ENCODE measurements at regions not wholly inside any gene's neighbourhood (a gene's known extent, or its start where the extent isn't known, plus 50 kb on each side); places are given as distances from the start of the nearest gene placed in this dataset.

- ChIA-PET CTCF (no interaction called here), POLR2A (no interaction called here)
These were observed 102.9 kb downstream of the C9orf152 start for GRCh38 chr9:110105107-110105506.

- ChIA-PET POLR2A (no interaction called here), CTCF (no interaction called here)
These were observed 101.3 kb downstream of the C9orf152 start for GRCh38 chr9:110106661-110107060.

DNA sequence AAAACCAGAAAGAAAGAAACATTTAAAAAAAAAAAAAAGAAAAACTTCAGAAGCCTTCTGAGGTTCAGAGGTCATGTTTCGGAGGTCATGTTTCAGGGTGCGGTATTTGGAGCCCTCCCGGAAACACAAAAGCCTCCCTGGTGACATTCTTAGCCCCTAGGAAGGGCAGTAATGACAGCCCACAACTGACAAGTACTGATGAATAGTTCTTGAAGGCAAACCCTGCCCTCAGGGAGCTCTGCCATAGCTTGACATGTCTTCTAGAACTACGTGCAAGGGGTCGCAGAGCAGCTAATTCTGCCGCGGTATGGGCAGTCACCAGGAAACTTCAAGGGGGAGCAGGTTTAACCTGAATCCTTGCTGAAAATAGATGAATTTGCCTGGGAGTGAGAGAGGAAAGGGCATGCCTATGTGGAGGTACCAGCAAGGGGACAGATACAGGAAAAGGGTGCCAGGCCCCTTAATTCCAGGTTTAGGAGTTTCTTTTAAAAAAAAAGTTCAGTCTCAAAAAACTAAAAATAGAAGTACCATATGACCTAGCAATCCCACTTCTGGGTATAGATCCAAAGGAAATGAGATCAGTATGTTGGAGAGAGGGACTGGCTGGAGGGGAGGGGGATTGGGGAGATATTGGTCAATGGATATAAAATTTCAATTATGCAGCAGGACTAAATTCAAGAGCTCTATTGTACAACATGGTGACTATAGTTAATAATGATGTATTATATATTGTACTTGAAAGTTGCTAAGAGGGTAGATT lies 98.4 kb downstream of the C9orf152 start:
- ChIA-PET CTCF (interaction anchor here (0.6 kb wide), 1 partner anchor 74 kb away, joined by 3 read pairs; no protein-coding TSS in a partner anchor), POLR2A (no interaction called here)

- CTCF ChIA-PET = no interaction called here
- POLR2A ChIA-PET = no interaction called here
These were observed 97.8 kb downstream of the C9orf152 start for GRCh38 chr9:110110154-110110553.

DNA sequence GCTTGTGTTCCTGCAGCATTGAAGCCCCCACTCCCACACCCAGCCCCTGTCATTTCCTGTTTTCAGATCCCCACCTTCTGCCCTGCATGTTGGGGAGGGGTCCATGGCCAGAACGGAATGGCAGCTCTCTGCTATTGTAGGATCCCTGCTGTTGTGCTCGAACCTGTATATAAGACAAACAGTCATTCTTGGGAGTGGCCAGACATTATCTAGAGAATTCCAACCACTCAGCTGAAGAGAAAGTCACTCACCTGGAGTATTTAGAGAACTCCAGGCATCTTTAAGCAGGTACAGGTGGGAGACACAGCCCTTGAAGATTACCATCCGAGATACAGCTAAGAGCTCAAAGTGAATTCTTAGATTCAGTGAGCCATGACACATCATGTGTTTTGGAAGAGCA lies 96.1 kb downstream of the C9orf152 start:
- ChIA-PET POLR2A (no interaction called here), CTCF (interaction anchor here (1.5 kb wide), 1 partner anchor 54 kb away, joined by 3 read pairs; no protein-coding TSS in a partner anchor)

GRCh38 chr9:110112792-110113191 lies 95.2 kb downstream of the C9orf152 start:
- POLR2A ChIA-PET = no interaction called here
- CTCF ChIA-PET = interaction anchor here (1.5 kb wide), 1 partner anchor 55 kb away, joined by 3 read pairs; no protein-coding TSS in a partner anchor

DNA sequence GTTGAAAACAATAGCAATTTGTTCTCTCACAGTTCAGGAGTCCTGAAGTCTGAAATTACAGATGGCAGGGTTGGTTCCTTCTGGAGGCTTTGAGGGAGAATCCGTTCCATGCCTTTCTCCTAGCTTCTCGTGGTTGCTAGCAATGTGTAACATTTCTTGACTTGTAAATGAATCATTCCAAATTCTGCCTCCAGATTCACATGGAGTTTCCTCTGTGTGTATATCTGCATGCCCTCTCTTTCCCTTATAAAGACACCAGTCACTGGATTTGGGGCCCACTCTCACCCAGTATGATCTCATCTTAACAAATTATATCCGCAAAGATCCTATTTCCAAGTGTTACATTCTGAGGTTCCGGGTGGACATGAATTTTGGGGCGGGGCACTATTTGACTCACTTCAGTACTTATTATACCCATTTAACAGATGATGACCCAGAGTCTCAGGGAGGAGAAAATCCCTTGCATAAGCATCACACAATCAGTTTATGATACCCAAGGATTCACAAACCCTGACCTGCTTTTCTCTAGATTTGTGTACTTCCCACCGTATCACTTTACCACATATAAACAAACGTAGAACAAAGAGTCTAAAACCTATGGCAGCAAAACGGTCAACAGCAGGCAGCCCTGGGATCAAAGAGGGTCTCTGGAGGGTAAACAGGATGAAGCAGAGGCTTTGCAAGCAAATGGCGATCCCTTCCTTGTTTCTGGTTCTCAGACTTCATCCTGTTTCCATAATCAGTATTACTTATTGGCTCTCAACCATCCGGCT lies 93.7 kb downstream of the C9orf152 start:
- POLR2A ChIA-PET = no interaction called here
- CTCF ChIA-PET = no interaction called here

DNA sequence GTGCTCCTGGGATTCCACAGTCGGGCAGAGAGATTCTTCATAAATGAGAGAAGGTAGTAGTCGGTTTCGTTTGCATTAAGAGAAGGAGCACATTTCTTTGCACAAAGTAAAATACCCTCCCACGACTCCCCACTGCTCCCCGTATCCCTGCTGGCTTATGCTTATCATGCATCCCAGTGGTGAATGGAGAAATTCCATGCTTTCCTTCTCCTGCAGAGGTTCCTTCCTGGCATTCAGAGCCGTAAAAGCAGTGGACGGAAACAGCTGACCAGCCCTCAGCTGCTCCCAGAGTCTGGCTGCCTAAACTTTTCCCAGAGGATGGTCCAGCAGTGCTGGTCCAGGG lies 93.1 kb downstream of the C9orf152 start:
- POLR2A ChIA-PET = no interaction called here
- CTCF ChIA-PET = no interaction called here

GRCh38 chr9:110115341-110115820 lies 92.6 kb downstream of the C9orf152 start:
- ChIA-PET CTCF (no interaction called here), POLR2A (no interaction called here)

- CTCF ChIA-PET = no interaction called here
- POLR2A ChIA-PET = no interaction called here
These were observed 92.0 kb downstream of the C9orf152 start for GRCh38 chr9:110115826-110116542.

GRCh38 chr9:110116543-110116885 lies 91.4 kb downstream of the C9orf152 start:
- ChIA-PET CTCF (no interaction called here), POLR2A (no interaction called here)

DNA sequence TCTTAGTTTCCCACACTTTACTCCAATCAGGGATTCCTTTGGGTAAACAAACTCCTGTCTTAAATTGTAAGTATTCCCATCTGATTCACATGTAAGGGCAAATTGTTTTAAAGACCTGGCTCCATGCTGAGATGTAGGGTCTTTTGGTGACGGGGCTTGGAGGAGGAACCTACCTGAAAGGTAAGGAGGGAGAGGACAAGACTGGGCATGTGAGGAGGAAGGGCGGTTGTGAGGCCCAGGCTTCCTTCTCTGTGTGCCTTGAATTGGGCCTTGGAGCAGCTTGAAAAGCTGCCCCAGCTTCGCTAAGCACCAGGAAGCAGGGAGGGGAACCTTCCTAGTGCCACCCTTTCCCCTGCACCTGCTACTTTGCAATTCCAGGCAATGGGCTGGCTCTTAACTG lies 86.8 kb downstream of the C9orf152 start:
- CTCF ChIA-PET = no interaction called here
- POLR2A ChIA-PET = no interaction called here

GRCh38 chr9:110123341-110124095 lies 84.4 kb downstream of the C9orf152 start:
- ChIA-PET CTCF (no interaction called here), POLR2A (no interaction called here)

- ChIA-PET POLR2A (no interaction called here), CTCF (no interaction called here)
These were observed 83.5 kb downstream of the C9orf152 start for GRCh38 chr9:110124439-110124838.

GRCh38 chr9:110125207-110125751 lies 82.7 kb downstream of the C9orf152 start:
- ChIA-PET POLR2A (no interaction called here), CTCF (no interaction called here)

DNA sequence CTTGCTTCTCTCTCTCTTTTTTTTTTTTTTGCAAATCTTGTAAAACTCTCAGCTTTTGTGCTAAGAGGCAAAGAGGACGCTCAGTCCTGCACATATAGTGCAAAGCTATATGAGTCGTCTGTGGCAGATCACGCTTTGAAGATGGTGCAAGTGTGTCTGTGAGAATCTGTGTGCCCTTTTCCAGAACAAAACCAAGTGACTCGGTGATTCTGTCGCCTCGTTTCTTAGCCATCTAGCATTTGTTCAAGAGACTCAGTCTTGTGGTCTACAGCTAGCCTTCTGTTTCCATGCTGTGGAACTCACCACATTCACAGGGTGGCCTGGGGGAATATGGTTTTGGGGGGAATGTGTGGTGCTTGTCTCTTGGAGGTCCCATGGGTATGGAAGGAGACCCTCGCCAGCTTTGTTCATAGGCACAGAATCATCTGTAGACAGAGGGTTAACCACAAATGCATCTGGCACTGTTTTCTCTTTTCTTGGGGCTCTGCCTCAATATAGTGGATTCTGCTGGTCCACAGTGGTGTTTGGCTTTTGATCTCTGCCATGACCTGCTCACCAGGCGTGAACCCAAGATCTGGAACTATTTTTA lies 82.1 kb downstream of the C9orf152 start:
- POLR2A ChIA-PET = no interaction called here

DNA sequence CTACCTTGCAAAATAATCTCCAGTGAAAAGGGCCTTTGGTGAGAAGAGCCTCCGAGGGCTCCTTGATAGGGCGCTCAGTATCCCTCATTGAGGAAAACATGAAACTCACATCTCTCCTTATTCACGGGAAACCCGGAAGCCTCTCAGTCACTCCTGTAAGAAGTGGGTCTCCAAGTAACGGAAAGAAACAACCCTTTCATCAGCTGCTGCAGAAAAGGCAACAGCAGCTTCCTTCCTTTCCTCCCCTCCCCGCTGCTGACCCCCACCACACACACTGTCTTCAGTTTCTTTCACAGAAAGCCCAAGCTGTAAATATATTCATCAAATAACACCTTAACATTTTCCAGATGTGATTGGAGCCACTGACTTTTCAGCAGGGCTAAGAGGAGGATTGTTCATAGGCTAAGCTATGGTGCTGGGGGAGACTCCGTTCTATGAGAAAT lies 81.4 kb downstream of the C9orf152 start:
- ChIA-PET POLR2A (no interaction called here), CTCF (no interaction called here)

More for the DNA sequence above, 82.1 kb downstream of the C9orf152 start:
- CTCF ChIA-PET = no interaction called here

GRCh38 chr9:110126986-110127864 lies 80.7 kb downstream of the C9orf152 start:
- ChIA-PET CTCF (no interaction called here), POLR2A (no interaction called here)
